NCI-H526 (cell line): ENCODE measurements at regions not wholly inside any gene's neighbourhood (a gene's known extent, or its start where the extent isn't known, plus 50 kb on each side); places are given as distances from the start of the nearest gene placed in this dataset.

Experiments
- DNase-seq, 2 experiments: peaks; one replicate each; lab custom pipeline; 2025; lab: John Stamatoyannopoulos, UW

DNA sequence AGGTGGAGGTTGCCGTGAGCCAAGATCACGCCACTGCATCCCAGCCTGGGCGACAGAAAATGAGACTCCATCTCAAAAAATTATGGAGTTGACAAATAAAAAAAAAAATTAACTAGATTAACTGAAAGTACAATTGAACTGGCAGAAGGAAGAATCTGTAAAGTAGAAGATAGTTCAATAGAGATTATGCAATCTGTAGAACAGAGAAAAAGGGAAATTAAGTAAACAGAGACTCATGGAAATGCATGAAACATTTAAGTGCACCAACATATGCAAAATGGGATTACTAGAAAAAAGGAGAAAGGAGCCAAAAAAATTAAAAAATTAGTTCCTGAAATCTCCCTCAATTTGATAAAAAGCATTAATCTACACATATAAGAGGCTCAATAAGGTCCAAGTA is 188.8 kb upstream of the KHDRBS2 start:
- no peak for DNase-seq

DNA sequence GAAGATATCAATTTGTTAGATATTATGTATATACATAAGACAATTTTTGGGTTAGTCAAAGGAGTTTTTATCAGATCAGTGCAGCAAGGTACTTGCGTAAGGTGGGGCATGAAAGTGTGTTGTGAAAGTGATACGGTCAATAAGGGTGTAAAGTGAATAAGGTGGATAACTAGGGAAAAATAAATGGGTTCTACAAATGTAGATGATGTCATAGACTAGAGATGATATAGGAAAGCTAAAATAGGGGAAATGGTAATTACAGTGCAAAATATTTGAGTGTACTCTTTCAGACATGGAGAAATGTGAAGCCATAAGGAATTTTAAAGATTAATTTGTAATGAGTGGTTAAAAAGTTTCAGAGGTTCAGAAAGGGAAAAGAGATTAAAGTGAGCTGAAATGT is 180.6 kb upstream of the KHDRBS2 start:
- DNase-seq: no peak

DNA sequence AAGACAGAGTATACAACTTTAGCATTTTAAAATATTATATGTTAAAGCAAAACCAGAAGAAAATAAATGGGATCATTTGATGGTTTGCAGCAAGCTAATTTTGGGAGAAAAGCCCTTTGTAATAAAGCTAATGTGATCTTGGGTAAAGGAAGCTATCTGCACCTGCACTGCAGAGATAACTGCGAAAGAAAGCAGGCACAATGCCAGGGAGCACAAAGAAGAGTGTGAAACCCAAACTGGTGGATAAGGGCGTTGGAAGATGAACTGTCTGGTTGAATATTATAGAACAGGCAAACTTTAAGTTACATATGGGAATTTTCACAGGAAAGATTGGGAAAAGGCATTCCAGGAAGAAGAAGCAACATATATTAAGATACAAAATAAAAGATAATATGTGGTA is 179.2 kb upstream of the KHDRBS2 start:
- DNase-seq: no peak

DNA sequence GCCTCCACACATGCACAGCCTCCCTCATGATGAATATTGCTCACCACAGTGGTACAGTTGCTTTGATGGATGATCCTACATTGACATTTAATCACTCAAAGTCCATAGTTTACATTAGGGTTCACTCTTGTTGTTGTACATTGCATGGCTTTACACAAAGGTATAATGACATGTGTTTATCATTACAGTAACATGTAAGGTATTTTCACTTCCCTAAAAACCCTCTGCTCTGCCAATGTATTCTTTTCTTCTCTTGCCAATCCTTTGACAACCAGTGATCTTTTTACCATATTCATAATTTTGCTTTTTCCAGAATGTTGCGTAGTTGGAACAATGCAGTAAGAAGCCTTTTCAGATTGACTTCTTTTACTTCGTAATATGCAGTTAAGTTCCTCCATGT is 166.6 kb upstream of the KHDRBS2 start:
- no peak for DNase-seq

DNA sequence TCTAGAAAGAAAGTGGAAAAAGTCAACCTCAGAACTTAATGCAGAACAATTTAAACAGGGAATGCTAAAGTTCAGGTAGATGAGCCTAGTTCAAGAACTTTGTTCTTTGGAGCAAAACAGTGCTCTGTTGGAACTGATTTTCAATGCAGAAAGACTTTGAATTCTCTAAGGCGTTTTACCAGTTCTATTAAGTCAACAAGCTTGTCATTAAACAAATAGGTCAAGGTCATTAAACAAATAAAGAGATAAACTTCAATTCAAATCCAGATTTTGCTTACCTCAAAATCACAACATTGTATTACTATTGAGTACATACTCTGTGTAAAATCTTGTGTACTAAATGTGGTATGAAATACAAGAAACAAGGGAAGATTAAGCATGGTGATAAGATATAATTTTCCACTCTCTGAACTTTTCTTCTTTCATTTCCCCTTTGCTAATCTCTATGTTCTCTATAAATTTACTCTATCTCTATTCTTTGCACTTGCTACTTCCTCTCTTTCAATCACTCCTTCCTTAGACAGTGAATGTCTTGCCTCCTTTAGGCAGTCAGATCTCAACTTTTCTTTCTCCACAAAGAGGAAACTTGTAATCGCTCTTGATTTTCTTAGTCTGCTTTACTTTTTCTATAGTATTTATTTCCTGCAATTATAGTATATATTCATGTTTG is 160.8 kb upstream of the KHDRBS2 start:
- DNase-seq: no peak

DNA sequence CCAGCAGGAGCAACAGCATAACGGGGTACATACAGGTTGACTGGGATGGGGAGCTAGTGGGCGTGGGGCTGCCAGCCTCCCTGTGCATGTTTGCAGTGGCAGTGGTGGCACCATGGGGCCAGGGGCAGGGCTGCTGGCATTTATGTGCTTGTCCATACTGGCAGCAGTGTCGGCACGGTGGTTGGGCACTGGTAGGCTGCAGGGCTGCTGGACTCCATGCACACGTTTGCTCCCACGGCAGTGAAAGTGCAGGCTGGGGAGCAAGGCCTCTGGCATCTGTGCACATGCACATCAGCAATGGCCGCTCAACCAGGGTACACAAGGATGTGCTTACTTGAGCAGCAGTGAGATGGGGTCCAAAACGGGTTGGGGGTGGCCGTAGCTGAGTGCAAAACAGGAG is 159.5 kb upstream of the KHDRBS2 start:
- DNase-seq: no peak

DNA sequence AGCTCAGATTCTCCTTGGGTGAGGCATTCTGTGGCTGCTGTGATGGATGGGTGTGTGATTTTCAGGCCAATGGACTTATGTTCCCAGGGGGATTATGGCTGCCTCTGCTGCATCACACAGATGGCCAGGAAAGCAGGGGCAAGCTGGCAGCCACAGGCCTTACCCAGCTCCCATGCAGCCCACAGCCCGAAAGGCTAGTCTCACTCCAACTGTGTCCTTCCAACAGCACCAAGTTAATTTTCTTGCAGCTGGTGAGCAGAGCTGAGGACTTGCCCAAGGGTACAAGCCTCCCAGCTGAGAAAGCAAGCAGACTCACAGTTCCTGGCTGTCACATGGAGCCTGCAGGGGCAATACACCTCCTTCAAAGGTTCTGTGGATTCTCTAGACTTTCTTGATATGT is 155.2 kb upstream of the KHDRBS2 start:
- no peak for DNase-seq

DNA sequence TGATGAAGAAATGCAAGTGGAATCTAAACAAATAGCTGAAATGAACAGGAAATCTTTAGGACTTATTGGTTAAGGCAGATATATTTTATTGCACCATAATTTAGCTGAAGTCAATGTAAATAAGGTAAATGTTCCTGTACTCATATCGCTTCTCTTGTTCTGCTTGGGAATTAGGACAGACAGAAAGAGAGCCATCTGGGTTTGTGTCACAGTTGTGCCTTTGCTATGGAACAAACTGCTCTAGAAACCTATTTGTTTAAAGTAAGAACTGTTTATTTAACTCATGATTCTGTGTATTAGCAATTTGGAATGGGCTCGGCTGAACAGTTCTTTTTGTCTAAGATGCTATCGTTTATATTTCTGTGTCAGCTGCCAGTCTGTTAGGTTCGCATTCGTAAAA is 143.8 kb upstream of the KHDRBS2 start:
- DNase-seq: no peak

DNA sequence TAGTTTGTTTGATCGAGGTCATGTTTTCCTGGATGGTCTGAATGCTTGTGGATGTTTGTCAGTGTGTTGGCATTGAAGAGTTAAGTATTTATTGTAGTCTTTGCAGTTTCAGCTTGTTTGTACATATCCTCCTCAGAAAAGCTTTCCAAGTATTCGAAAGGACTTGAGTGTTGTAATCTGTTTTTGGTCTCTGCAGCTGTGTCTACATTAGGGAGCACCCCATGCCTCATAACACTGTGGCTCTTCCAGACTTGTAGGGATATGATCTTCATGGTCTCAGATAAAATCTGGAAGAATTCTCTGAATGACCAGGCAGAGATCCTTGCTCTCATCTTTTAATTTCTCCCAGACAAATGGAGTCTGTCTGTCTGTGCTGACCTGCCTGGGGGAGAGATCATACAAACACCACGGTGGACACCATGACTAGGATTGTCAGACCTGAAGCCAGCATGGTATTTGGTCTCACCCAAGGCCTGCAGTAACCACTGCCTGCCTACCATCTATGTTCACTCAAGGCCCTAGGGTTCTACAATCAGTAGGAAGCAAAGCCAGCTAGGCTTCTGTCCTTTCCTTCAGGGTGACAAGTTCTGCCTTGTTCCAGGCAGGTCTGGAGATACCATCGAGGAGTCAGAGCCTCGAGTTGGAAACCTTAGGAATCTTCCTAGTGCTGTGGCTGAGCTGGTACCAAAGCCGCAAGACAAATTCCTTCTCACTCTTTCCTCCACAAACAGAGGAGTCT is 114.7 kb upstream of the KHDRBS2 start:
- DNase-seq: no peak

DNA sequence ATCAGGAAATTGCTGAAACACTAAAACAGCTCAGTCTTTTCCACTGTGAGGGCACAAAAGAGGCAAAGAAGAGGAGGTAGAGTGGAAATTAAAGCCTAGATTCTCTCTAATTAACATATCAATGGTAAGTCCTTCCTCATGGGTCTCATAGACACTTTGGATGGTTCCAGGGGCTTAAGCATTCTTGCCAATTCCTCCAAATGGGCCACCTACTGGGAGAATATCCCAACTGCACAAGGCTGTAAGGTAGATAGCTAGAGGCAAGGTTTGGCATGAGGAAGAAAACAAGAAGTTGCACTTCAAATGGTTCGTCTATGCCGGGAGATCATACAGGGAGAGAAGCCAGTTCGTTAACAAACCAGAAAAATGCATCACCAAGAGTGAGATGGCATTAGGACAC is 107.6 kb upstream of the KHDRBS2 start:
- DNase-seq: no peak

DNA sequence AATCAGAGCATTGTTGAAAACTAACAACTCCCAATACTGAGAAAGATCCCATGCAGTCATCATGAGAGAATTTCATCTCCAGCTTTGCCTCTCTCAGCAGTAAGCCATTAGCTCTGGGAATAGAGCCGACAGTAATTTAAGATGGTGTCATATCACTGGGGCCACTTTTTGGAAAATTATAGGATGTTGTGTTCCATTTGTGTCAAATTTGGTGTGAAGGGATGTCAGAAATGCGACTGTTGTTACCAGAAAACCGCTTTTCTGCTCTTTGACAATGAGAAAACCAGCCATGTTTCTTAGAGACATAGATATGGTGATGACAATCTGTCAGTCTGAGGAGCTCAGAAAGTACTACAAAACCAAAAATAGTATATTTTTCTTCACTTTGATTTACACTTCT is 106.3 kb upstream of the KHDRBS2 start:
- no peak for DNase-seq

DNA sequence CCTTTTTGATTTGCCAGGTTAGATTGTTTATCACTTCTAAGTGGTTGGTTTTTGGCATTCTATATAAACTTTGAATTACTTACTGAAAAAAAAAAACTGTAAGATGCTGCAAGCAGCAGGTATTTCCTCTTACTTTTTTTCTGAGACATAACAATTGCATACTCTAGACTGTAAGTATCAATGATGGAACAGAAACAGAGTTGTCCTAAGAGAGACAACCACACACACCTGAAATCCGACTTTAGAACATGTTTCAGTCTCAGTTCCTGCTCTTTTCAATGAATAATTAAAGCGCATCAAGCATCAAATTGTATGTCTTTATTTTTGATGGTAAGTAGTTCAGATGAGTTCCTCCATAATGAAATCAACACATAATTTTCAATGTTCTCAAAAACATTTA is 105.3 kb upstream of the KHDRBS2 start:
- no peak for DNase-seq

DNA sequence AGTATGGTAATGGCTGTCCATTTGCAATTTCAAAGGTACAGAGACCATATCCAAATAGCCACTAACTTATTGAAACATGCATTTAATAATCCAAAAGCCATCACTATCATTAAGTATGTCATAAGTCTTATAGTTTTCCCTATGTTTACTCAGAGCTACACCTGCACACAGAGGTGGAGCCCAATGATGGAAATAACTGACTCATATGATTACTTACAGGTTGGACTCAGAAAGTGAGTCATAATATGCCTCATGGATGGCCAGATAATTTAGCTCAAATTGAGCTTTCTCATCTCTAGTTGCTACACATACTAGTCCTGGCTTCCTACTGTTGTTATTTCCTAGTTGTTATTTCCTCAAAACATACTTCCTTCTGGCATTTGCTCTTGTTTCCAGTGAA is 104.4 kb upstream of the KHDRBS2 start:
- no peak for DNase-seq

DNA sequence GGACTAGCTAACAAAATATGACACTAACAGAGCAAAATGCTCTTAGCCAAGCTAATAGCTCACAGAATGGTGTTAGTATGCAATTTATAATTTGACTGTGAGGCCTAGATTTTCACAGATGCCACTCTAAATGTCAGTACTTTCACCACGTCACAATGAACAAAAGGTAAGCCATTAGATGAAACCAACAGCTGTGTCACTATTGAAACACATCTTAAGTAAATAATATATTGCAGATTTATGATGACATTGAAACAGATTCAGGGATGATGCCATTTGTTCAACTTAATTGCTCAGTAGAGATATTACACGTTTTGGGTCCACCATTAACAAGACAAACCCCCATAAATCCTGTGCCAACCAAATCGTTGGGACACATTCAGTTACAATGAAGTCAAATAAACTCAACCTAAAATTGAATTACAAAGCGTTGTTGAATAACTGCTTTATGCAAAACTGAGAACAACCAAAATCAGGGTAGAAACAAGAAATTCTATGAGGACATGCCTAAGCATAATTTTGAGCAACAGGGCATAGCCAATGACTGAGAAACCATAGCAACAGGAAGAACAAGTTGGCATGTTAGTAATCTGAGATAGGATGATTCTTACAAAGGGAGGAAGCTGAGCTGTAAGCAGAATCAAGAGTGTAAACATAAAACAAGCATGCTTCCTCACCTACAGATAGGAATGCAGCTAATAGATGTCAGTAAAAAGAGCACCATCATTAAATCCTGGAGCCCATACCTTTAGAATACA is 85.6 kb upstream of the KHDRBS2 start:
- DNase-seq: no peak

DNA sequence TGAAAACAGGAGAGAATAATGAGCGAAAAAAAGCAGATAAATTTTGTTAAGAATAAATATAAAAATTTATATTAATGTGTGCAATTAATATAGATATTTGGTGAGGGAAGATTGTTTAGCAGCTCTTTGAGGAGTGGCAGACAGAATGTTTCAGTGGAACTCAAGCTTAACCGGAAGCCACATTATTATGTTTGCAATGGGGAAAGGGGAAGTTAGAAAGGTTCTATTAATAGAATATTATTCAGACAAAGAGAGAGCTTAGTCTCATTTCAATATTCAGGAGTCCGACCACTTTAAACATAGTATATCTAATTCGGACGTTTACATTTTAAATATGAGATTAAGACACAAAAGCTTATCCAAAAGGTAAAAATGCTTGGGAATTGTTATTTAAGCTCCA is 81.6 kb upstream of the KHDRBS2 start:
- no peak for DNase-seq

DNA sequence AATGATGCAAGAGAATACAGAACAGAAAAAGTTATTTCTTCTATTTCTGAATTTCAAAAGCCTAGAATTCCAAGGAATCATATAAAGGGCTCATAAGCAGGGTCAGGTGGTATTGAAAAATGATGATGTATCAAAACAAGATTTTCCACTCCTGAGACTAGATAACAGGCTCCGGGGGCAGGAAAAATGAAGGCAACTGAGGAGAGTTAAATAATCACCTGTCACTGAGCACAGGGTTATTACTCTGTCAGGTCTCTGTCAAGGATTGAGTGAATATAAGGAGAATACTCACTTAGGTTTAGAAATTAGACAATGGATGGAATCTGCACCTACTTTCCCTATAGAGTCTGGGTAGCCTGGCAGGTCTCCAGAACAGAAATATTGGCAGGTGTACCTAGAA is 76.1 kb upstream of the KHDRBS2 start:
- no peak for DNase-seq

DNA sequence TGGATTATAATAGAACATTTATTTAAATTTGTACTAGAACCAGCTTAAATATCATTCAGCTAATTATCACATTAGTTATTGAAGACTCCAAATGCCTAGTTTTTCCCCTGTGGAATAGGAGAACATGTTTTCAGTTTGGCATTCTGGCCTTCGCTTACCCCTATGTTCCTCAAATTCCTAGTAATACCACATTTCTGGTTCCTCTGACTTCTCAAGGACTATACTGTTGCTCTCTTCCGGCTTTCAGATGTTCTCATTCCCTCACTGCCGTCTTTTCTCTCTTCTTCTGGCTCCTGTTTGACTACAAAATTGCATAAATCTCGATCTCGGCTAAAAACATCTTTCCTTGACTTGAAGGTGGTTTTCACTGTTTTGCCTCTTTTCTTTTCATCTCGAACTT is 71.8 kb upstream of the KHDRBS2 start:
- DNase-seq: no peak

DNA sequence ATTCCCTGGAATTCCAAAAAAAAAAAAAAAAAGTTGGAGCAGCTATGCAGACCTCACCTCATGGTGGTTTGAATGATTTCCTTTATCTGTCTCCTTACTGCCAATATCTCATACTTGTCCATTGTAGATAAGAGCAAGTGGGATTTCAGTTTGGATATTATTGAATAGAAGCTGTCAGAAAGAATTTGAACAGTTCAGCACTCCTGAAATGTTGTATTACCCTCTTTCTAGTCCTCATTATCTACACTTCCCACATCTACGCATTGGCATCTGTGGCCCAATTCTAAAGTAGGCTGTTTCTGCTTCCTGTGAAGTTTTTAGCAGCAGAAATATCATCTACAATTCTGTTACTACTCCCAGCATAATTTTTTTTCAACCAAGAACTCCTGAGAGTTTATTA is 68.2 kb upstream of the KHDRBS2 start:
- DNase-seq: no peak

DNA sequence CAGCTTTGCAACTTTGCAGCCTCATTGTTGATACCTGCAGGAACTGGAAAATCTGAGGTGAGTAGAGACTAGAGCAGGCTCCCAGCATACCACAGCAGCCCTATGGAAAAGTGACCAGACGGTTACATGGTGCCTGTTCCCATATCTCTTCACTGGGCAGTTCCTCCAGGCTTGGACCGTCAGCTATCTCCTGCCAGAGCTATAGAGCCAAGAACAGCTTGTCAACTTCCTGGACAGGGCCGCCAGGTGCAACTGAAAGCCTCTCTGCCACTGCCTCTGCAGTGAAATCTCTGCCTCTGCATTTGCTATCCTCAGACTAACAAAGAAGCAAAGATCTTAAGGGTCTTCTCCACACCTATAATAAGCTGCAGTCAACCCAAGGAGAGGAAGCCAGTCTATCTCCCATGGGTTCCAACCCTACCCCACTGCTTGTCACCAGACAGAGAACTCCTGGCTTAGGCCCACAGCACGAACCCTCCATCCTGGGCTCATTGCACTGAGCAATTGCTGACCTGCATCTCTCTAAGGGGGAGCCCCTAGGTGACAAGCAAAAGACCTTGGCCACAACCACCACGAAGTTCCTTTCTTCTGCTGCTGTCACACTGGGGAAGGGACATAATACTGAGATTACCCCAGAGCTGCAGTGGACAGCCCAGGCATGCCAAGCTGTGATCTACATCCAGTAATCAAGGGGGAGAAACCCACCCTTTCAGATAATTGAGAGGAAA is 60.1 kb upstream of the KHDRBS2 start:
- DNase-seq: no peak

DNA sequence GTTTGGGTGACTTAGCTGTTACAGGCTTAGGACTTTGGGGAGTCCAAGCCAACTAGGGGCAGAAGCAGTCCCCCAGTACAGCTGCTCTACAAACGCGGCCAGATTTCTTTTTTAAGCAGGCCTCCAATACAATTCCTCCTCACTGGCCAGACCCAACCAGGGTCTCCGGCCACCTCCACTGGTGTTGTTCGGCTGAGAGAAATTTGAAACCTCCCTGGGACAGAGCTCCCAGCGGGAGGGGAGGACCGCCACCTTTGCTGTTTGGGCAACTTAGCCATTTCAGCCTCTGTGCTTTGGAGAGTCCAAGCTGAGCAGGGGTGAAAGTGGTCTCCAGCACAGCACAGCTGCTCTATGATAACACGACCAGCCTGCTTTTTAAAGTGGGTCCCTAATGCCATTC is 59.4 kb upstream of the KHDRBS2 start:
- no peak for DNase-seq

DNA sequence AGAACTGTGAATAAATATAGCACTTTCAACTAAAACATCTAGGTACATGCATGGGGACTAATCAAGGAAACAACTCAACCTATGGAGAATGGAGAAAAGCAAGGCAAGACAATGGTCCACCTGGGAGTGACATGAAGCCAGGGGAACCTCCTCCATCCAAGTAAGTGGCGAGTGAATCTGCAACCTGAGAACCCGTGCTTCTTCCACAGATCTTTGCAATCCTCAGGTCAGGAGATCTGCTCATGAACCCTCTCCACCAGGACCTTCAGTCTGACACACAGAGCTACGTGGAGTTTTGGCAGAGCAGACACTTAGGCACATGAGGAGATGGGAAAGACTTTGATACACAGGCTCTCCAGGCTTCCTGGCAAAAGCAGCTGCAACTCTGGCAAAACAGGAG is 58.8 kb upstream of the KHDRBS2 start:
- DNase-seq: no peak

DNA sequence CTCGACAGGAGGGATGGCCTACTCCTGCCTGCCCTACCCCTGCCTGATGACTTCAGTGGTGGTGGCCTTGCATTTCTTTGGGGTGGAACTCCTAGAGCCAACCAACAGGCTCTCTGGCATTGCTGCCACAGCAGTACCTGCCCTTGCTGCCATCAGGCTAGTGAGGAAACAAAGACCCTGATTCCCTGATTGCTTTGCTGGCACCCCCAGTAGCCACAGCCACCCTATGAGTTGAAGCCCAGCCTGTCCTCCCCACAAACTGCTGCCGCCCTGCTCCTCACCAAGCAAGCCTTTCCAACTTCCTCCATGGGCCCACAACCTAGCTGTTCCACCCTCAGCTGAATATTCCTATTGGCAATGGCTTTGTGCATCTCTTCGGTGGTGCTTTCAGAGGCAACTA is 52.5 kb upstream of the KHDRBS2 start:
- no peak for DNase-seq
